OCI-LY1 (cell line): ENCODE measurements at regions not wholly inside any gene's neighbourhood (a gene's known extent, or its start where the extent isn't known, plus 50 kb on each side); places are given as distances from the start of the nearest gene placed in this dataset.
"Not testable (repeated sequence)": the region's sequence is repeated elsewhere in the genome, so short reads cannot be mapped to it uniquely, and the experiment has no call there.

Experiments
- H2AFZ ChIP-seq: fragments of 200-600 bp; sonication (generic), shearing (Covaris generic); 2 replicates; pipeline ENCODE4 v1.6.0; 2014; ENCODE audit warnings: antibody characterized with exemption, mild to moderate bottlenecking, low read length
- H3F3A ChIP-seq: fragments of 200-600 bp; sonication (generic), shearing (Covaris generic); 2 replicates; pipeline ENCODE4 v1.6.0; 2014; ENCODE audit warnings: mild to moderate bottlenecking, antibody characterized with exemption, low read length, moderate library complexity; ENCODE audit not compliant: insufficient read depth
- H3K27ac ChIP-seq: fragments of 200-600 bp; sonication (generic); 2 replicates; pipeline ENCODE4 v1.5.1; 2014; ENCODE audit warnings: low read length, mixed run types, mild to moderate bottlenecking, low read depth; ENCODE audit not compliant: poor library complexity, severe bottlenecking
- H3K27me3 ChIP-seq: fragments of 200-600 bp; sonication (generic); 2 replicates; pipeline ENCODE4 v1.6.0; 2014; ENCODE audit warnings: antibody characterized with exemption, mild to moderate bottlenecking, low read length, moderate library complexity; ENCODE audit not compliant: insufficient read depth
- H3K36me3 ChIP-seq: fragments of 200-600 bp; sonication (generic); 2 replicates; pipeline ENCODE4 v1.6.1; 2014; ENCODE audit warnings: mild to moderate bottlenecking, antibody characterized with exemption, low read length, moderate library complexity, mixed read lengths; ENCODE audit not compliant: insufficient read depth
- H3K4me1 ChIP-seq: fragments of 200-600 bp; sonication (generic); 2 replicates; pipeline ENCODE4 v1.5.1; 2014; ENCODE audit warnings: mild to moderate bottlenecking, low read length, moderate library complexity; ENCODE audit not compliant: insufficient read depth, severe bottlenecking
- H3K4me2 ChIP-seq: fragments of 200-600 bp; sonication (generic), shearing (Covaris generic); 2 replicates; pipeline ENCODE4 v1.6.1; 2014; ENCODE audit warnings: low read length
- H3K4me3 ChIP-seq: fragments of 200-600 bp; sonication (generic); 2 replicates; pipeline ENCODE4 v1.5.1; 2014; ENCODE audit warnings: low read length, low read depth, mild to moderate bottlenecking, mixed read lengths; ENCODE audit not compliant: poor library complexity, severe bottlenecking
- H3K79me2 ChIP-seq: fragments of 200-600 bp; shearing (Covaris generic); 2 replicates; pipeline ENCODE4 v1.6.1; 2016; ENCODE audit warnings: mixed run types, low read length, mixed read lengths; ENCODE audit not compliant: insufficient read depth
- H3K9ac ChIP-seq: fragments of 200-600 bp; sonication (generic), shearing (Covaris generic); 2 replicates; pipeline ENCODE4 v1.6.1; 2014; ENCODE audit warnings: mild to moderate bottlenecking, low read length, mixed read lengths
- H3K9me2 ChIP-seq: fragments of 200-600 bp; sonication (generic), shearing (Covaris generic); 2 replicates; pipeline ENCODE4 v1.6.1; 2014; ENCODE audit warnings: low read depth, mild to moderate bottlenecking, low read length, mixed read lengths
- H3K9me3 ChIP-seq: fragments of 200-600 bp; shearing (Covaris generic); 2 replicates; pipeline ENCODE4 v1.6.1; 2014; ENCODE audit warnings: low read length, mixed read lengths
- H4K20me1 ChIP-seq: fragments of 200-600 bp; sonication (generic), shearing (Covaris generic); 2 replicates; pipeline ENCODE4 v1.6.0; 2016; ENCODE audit warnings: mild to moderate bottlenecking, low read length; ENCODE audit not compliant: insufficient read depth
- EZH2 ChIP-seq: fragments of 200-600 bp; sonication (generic), shearing (Covaris generic); IDR thresholded peaks from 2 replicates; pipeline ENCODE4 v1.8.0; 2017; ENCODE audit warnings: borderline replicate concordance, mixed run types, mild to moderate bottlenecking, antibody characterized with exemption, low read length, moderate library complexity, mixed read lengths
- TF ChIP-seq, protein P1 (sequence below): fragments of 200-600 bp; sonication (generic), shearing (Covaris generic); IDR thresholded peaks from 2 replicates; pipeline ENCODE4 v1.5.1; 2017; ENCODE audit warnings: mild to moderate bottlenecking, antibody characterized with exemption, low read length, moderate library complexity, mixed read lengths

DNA sequence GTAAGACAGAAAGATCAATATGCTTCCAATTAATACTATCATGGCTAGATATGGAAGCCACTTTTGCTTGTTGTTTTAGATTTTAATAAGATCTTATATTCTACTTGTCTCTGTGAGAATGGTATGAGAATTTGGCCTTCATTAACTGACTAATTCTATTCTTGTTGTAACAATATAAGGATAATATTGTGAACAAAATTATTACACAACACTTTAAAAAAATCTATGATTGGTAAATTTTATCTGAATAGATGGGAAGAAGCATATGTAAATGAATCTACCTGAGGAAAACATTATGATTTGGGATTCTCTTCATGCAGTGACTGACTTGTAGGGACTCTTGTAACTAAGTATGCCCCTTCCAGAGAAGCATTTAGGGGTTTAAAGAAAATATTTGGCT, 308.9 kb upstream of the KCND2 start:
- no peak overlapping the region for H3K4me2 ChIP-seq
- H4K20me1 ChIP-seq: no peaks in the 10 kb centered on the region
- H3K79me2 ChIP-seq: no peaks in the 10 kb centered on the region
- H3F3A ChIP-seq: no peaks in the 10 kb centered on the region
- no peaks in the 10 kb centered on the region for H3K9me3 ChIP-seq
- no peaks in the 10 kb centered on the region for H3K9me2 ChIP-seq
- no peak overlapping the region for H3K4me3 ChIP-seq
- H3K4me1 ChIP-seq: no peaks in the 10 kb centered on the region
- TF ChIP-seq, protein P1, sequence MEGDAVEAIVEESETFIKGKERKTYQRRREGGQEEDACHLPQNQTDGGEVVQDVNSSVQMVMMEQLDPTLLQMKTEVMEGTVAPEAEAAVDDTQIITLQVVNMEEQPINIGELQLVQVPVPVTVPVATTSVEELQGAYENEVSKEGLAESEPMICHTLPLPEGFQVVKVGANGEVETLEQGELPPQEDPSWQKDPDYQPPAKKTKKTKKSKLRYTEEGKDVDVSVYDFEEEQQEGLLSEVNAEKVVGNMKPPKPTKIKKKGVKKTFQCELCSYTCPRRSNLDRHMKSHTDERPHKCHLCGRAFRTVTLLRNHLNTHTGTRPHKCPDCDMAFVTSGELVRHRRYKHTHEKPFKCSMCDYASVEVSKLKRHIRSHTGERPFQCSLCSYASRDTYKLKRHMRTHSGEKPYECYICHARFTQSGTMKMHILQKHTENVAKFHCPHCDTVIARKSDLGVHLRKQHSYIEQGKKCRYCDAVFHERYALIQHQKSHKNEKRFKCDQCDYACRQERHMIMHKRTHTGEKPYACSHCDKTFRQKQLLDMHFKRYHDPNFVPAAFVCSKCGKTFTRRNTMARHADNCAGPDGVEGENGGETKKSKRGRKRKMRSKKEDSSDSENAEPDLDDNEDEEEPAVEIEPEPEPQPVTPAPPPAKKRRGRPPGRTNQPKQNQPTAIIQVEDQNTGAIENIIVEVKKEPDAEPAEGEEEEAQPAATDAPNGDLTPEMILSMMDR: no peak
- TF ChIP-seq EZH2: no peak
- no peak overlapping the region for H3K9ac ChIP-seq
- no peak overlapping the region for H3K27ac ChIP-seq
- H3K36me3 ChIP-seq: no peaks in the 10 kb centered on the region
- no peak overlapping the region for H2AFZ ChIP-seq
- no peaks in the 10 kb centered on the region for H3K27me3 ChIP-seq

DNA sequence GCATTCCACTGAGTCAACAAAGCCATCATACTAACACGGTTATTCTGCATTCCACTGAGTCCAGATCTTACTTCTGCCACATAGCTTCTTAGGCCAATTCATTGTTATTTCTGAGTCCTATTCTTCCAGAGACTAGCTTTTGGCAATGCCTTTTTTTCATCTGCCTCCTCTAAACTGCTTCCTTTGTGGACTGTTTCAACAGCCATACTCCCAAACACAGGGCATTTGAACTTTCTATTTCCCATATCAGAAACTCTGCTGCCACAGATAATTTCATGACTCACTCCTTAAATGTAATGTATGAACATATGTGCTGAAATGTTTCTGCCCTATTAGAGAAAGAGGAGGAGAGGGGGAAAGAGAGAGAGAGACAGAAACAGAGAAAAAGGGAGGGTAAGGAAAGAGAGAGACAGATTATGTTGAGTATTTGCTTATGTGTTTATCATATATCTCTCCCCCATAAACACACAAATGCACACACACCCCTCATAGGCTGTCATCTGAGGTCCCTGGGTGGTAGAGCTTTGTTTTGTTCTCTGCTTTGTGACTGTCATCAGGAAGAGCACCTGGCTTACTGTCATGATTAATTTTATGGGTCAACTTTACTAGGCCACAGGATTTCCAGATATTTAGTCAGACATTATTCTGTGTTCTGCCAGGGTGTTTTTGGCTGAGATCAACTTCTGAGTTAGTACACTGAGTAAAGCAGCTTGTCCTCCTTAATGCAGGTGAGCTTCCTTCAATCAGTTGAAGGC, 308.0 kb upstream of the KCND2 start:
- H3K27ac ChIP-seq: no peak overlapping the region
- no peak overlapping the region for H3K4me3 ChIP-seq
- no peak overlapping the region for H3K4me2 ChIP-seq
- no peaks in the 10 kb centered on the region for H3K36me3 ChIP-seq
- H3K9ac ChIP-seq: no peak overlapping the region
- H3F3A ChIP-seq: no peaks in the 10 kb centered on the region
- H3K27me3 ChIP-seq: no peaks in the 10 kb centered on the region
- H3K4me1 ChIP-seq: no peaks in the 10 kb centered on the region
- H2AFZ ChIP-seq: no peak overlapping the region
- no peaks in the 10 kb centered on the region for H4K20me1 ChIP-seq
- no peak for TF ChIP-seq EZH2
- TF ChIP-seq, protein P1: no peak
- H3K79me2 ChIP-seq: no peaks in the 10 kb centered on the region
- no peaks in the 10 kb centered on the region for H3K9me3 ChIP-seq
- H3K9me2 ChIP-seq: no peaks in the 10 kb centered on the region

DNA sequence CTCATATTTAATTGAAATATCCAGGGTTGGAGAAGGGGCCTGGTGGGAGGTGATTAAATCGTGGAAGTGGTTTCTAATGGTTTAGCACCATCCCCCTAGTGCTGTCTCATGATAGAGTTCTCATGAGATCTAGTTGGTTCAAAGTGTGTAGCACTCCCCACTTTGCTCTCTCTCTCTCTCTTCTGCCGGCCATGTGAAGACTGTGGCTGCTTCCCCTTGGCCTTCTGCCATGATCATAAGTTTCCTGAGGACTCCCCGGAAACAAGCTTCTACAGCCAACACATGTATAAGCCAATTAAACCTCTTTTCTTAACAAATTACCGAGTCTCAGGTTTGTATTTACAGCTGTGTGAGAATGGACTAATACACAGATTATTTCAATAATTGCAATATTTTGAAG, 305.8 kb upstream of the KCND2 start:
- no peaks in the 10 kb centered on the region for H3K4me1 ChIP-seq
- no peaks in the 10 kb centered on the region for H3F3A ChIP-seq
- H3K27ac ChIP-seq: no peak overlapping the region
- H3K9ac ChIP-seq: no peak overlapping the region
- no peak overlapping the region for H3K4me2 ChIP-seq
- no peak for TF ChIP-seq EZH2
- TF ChIP-seq, protein P1: no peak
- H3K79me2 ChIP-seq: no peaks in the 10 kb centered on the region
- H3K9me3 ChIP-seq: no peaks in the 10 kb centered on the region
- H3K9me2 ChIP-seq: no peaks in the 10 kb centered on the region
- no peaks in the 10 kb centered on the region for H4K20me1 ChIP-seq
- H3K27me3 ChIP-seq: no peaks in the 10 kb centered on the region
- H3K4me3 ChIP-seq: no peak overlapping the region
- H3K36me3 ChIP-seq: no peaks in the 10 kb centered on the region
- no peak overlapping the region for H2AFZ ChIP-seq

DNA sequence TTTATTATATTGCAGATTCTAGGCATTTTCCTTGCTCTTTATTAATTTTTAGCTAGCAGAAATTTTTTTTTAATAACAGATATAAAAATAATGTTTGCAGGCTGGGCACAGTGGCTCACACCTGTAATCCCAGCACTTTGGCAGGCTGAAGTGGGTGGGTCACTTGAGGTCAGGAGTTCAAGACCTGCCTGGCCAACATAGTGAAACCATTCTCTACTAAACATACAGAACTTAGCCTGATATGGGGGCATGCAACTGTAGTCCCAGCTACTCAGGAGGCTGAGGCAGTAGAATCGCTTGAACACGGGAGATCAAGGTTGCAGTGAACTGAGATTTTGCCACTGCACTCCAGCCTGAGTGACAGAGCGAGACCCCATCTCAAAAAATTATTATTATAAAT, 304.6 kb upstream of the KCND2 start:
- not testable (repeated sequence) for H3K4me1 ChIP-seq, H4K20me1 ChIP-seq, H3K9me2 ChIP-seq, H3K9ac ChIP-seq, H3K79me2 ChIP-seq, H3K36me3 ChIP-seq, H3K9me3 ChIP-seq, H3K4me2 ChIP-seq, H3K27me3 ChIP-seq, H3F3A ChIP-seq, H3K4me3 ChIP-seq, H2AFZ ChIP-seq, H3K27ac ChIP-seq
